IMR-90 (cell line): ENCODE measurements at regions not wholly inside any gene's neighbourhood (a gene's known extent, or its start where the extent isn't known, plus 50 kb on each side); places are given as distances from the start of the nearest gene placed in this dataset.

ENCODE experiments used
- ATAC-seq: fragments of 200-7000 bp; cut with Tn5 transposase; 2 replicates; pipeline ENCODE4 v1.9.1; 2020; ENCODE audit warnings: low read depth, mild to moderate bottlenecking, moderate library complexity
- BruUV-seq: library from RNA; stranded (reverse); fragments of 400-500 nt; replicated peaks from 2 replicates; lab custom pipeline; 2021; lab: Mats Ljungman, UMichigan
- CTCF ChIA-PET: fragments of 300-600 bp; formaldehyde crosslinking; extraction: SDS; loops from one replicate; lab custom pipeline; 2021; ENCODE audit warnings: antibody characterized with exemption; lab: Yijun Ruan, JAX
- POLR2A ChIA-PET: fragments of 300-600 bp; sonication (Branson Sonifier 250); formaldehyde crosslinking; loops from one replicate; lab custom pipeline; 2022; ENCODE audit warnings: antibody characterized with exemption; ENCODE audit not compliant: unreplicated experiment; lab: Charles Lee
- DNase-seq: peaks from one replicate; pipeline ENCODE4 v3.0.0; 2013
- H2AFZ ChIP-seq: replicated peaks from 2 replicates; pipeline ENCODE3; 2013; ENCODE audit warnings: low read length, mild to moderate bottlenecking; ENCODE audit not compliant: poor library complexity
- H2AK5ac ChIP-seq: 2 replicates; pipeline ENCODE4 v1.6.1; 2013; ENCODE audit warnings: low read depth, low read length, inconsistent platforms
- H2AK9ac ChIP-seq: replicated peaks from 2 replicates; pipeline ENCODE3; 2013; ENCODE audit warnings: mild to moderate bottlenecking, low read depth, low read length, moderate library complexity; ENCODE audit not compliant: poor library complexity
- H2BK120ac ChIP-seq: 2 replicates; pipeline ENCODE4 v1.6.1; 2013; ENCODE audit warnings: low read depth, low read length, inconsistent platforms
- H2BK15ac ChIP-seq: 3 replicates; pipeline ENCODE4 v1.6.1; 2013; ENCODE audit warnings: low read depth, low read length, inconsistent platforms
- H2BK20ac ChIP-seq: 2 replicates; pipeline ENCODE4 v1.6.1; 2013; ENCODE audit warnings: low read depth, mild to moderate bottlenecking, inconsistent platforms, low read length, moderate library complexity
- H2BK5ac ChIP-seq: 2 replicates; pipeline ENCODE4 v1.6.1; 2013; ENCODE audit warnings: mild to moderate bottlenecking, low read depth, low read length, inconsistent platforms; ENCODE audit not compliant: poor library complexity, severe bottlenecking
- H3K14ac ChIP-seq: replicated peaks from 2 replicates; pipeline ENCODE4 v1.6.1; 2013; ENCODE audit warnings: low read depth, low read length, inconsistent platforms
- H3K18ac ChIP-seq: 2 replicates; pipeline ENCODE4 v1.6.1; 2013; ENCODE audit warnings: low read depth, low read length, control low read depth
- H3K23ac ChIP-seq: 2 replicates; pipeline ENCODE4 v1.6.1; 2013; ENCODE audit warnings: low read depth, low read length, inconsistent platforms
- H3K27ac ChIP-seq: 2 replicates; pipeline ENCODE4 v1.5.1; 2013; ENCODE audit warnings: mild to moderate bottlenecking, control low read depth, low read length; ENCODE audit not compliant: insufficient read depth
- H3K27me3 ChIP-seq: 2 replicates; pipeline ENCODE4 v1.6.1; 2013; ENCODE audit warnings: low read length; ENCODE audit not compliant: control insufficient read depth, insufficient read depth
- H3K36me3 ChIP-seq: 2 replicates; pipeline ENCODE4 v1.6.1; 2013; ENCODE audit warnings: low read length, mixed read lengths; ENCODE audit not compliant: control insufficient read depth, insufficient read depth
- H3K4ac ChIP-seq: 2 replicates; pipeline ENCODE4 v1.6.1; 2013; ENCODE audit warnings: low read depth, low read length, inconsistent platforms
- H3K4me1 ChIP-seq: 2 replicates; pipeline ENCODE4 v1.6.1; 2013; ENCODE audit warnings: low read length, mixed read lengths; ENCODE audit not compliant: control insufficient read depth, insufficient read depth
- H3K4me2 ChIP-seq: 2 replicates; pipeline ENCODE4 v1.6.1; 2013; ENCODE audit warnings: low read depth, mild to moderate bottlenecking, control low read depth, low read length, moderate library complexity
- H3K4me3 ChIP-seq: 2 replicates; pipeline ENCODE4 v1.5.1; 2013; ENCODE audit warnings: low read depth, mild to moderate bottlenecking, control low read depth, low read length, moderate library complexity; ENCODE audit not compliant: insufficient read depth
- H3K56ac ChIP-seq: 2 replicates; pipeline ENCODE4 v1.6.1; 2013; ENCODE audit warnings: low read length, inconsistent platforms; ENCODE audit not compliant: insufficient read depth; ENCODE audit errors: extremely low read depth
- H3K79me1 ChIP-seq, 2 experiments: 2 replicates each; pipeline ENCODE4 v1.6.1; 2013; ENCODE audit warnings: low read length in 2 of 2, inconsistent platforms in 1 of 2, low read depth in 1 of 2
- H3K9ac ChIP-seq: 2 replicates; pipeline ENCODE4 v1.6.1; 2013; ENCODE audit warnings: low read depth, low read length, control low read depth
- H3K9me1 ChIP-seq: 2 replicates; pipeline ENCODE4 v1.6.1; 2013; ENCODE audit warnings: low read length, inconsistent platforms; ENCODE audit not compliant: insufficient read depth
- H3K9me3 ChIP-seq: 2 replicates; pipeline ENCODE4 v1.6.1; 2013; ENCODE audit warnings: low read length; ENCODE audit not compliant: control insufficient read depth, insufficient read depth
- H4K20me1 ChIP-seq: 2 replicates; pipeline ENCODE4 v1.6.1; 2013; ENCODE audit warnings: low read length, inconsistent platforms; ENCODE audit not compliant: insufficient read depth
- H4K5ac ChIP-seq: 2 replicates; pipeline ENCODE4 v1.6.1; 2013; ENCODE audit warnings: mild to moderate bottlenecking, low read depth, low read length, control low read depth
- H4K8ac ChIP-seq, 2 experiments: 2 replicates each; pipeline ENCODE4 v1.6.1; 2013; ENCODE audit warnings: low read depth in 2 of 2, low read length in 2 of 2, control low read depth in 1 of 2, inconsistent platforms in 1 of 2
- H4K91ac ChIP-seq: 2 replicates; pipeline ENCODE4 v1.6.1; 2013; ENCODE audit warnings: low read depth, low read length, inconsistent platforms; ENCODE audit not compliant: insufficient read depth
- BHLHE40 ChIP-seq: fragments of 150-350 bp; IDR thresholded peaks from 2 replicates; pipeline ENCODE4 v1.6.1; 2016; ENCODE audit warnings: mild to moderate bottlenecking, low read depth, low read length
- CEBPB ChIP-seq: IDR thresholded peaks from 2 replicates; pipeline ENCODE4 v1.6.1; 2012; ENCODE audit warnings: low read depth, low read length, improper control_type of control experiment
- CHD1 ChIP-seq: IDR thresholded peaks from 2 replicates; pipeline ENCODE4 v1.6.1; 2012; ENCODE audit warnings: low read depth, low read length, improper control_type of control experiment
- MAFK ChIP-seq: IDR thresholded peaks from 2 replicates; pipeline ENCODE4 v1.6.1; 2012; ENCODE audit warnings: low read depth, low read length, improper control_type of control experiment
- MAZ ChIP-seq: IDR thresholded peaks from 2 replicates; pipeline ENCODE4 v1.6.1; 2012; ENCODE audit warnings: low read depth, mild to moderate bottlenecking, low read length, improper control_type of control experiment, moderate library complexity, borderline replicate concordance
- MXI1 ChIP-seq: IDR thresholded peaks from 2 replicates; pipeline ENCODE4 v1.6.1; 2012; ENCODE audit warnings: low read depth, mild to moderate bottlenecking, low read length, moderate library complexity, borderline replicate concordance
- NFE2L2 ChIP-seq: fragments of 150-350 bp; IDR thresholded peaks from 2 replicates; pipeline ENCODE4 v1.6.1; 2016; ENCODE audit warnings: low read depth, mild to moderate bottlenecking, low read length
- RAD21 ChIP-seq: IDR thresholded peaks from 2 replicates; pipeline ENCODE4 v1.6.1; 2012; ENCODE audit warnings: low read length, improper control_type of control experiment
- RCOR1 ChIP-seq: IDR thresholded peaks from 2 replicates; pipeline ENCODE4 v1.6.1; 2012; ENCODE audit warnings: mild to moderate bottlenecking, low read length, improper control_type of control experiment; ENCODE audit not compliant: insufficient replicate concordance
- SMC3 ChIP-seq: fragments of 150-350 bp; IDR thresholded peaks from 2 replicates; pipeline ENCODE4 v1.6.1; 2016; ENCODE audit warnings: low read depth, mild to moderate bottlenecking, antibody characterized with exemption, low read length, moderate library complexity
- USF2 ChIP-seq: fragments of 150-350 bp; IDR thresholded peaks from 2 replicates; pipeline ENCODE4 v1.6.1; 2017; ENCODE audit warnings: mild to moderate bottlenecking, antibody characterized with exemption, low read length, low read depth
- WGBS, 2 experiments: methylation state at CpG; one replicate each; pipeline versions ENCODE4 v1.1.5 to v1.1.7; 2013; ENCODE audit warnings: missing lambda C conversion rate in 2 of 2; ENCODE audit not compliant: insufficient read length in 1 of 2; ENCODE audit errors: extremely low coverage in 2 of 2; 5-methylcytosine and 5-hydroxymethylcytosine counted together
- dilution Hi-C: fragments of 300-500 bp; cut with HindIII; formaldehyde crosslinking; loops from one replicate; pipeline ENCODE4 v1.14.3; 2018; ENCODE audit warnings: low sequenced_read_pairs; ENCODE audit not compliant: unreplicated experiment
- in situ Hi-C: fragments of 300-500 bp; cut with MboI; formaldehyde crosslinking; loops from 3 replicates; pipeline ENCODE4 v1.14.3; 2019; ENCODE audit warnings: low sequenced_read_pairs, inconsistent platforms, mixed read lengths
- intact Hi-C: fragments of 100-400 bp; cut with micrococcal nuclease; formaldehyde crosslinking; loops from 2 replicates; pipeline ENCODE4 v1.10.0; 2022

GRCh38 chr2:234291765-234292204 is 205.1 kb downstream of the ARL4C start:
- TF ChIP-seq CEBPB (peak; percentile 75), RAD21 (no peak), RCOR1 (no peak), MAFK (no peak), BHLHE40 (peak; percentile 84), SMC3 (no peak), CHD1 (no peak), MAZ (no peak), NFE2L2 (no peak), MXI1 (no peak), USF2 (peak; percentile 12; the same call in 1 of the 2 replicates)
- H3K4me1 ChIP-seq: peaks cover 13% of the 10 kb centered on the region

More at GRCh38 chr2:234291765-234292204, 205.1 kb downstream of the ARL4C start:
- H3K4me2 ChIP-seq: no peak overlapping the region
- no peaks in the 10 kb centered on the region for H3K79me1 ChIP-seq
- H3K36me3 ChIP-seq: no peaks in the 10 kb centered on the region
- H2BK120ac ChIP-seq: no peak overlapping the region
- H4K8ac ChIP-seq: no peak overlapping the region
- no peak overlapping the region for H3K18ac ChIP-seq
- H2BK20ac ChIP-seq: peak overlapping the region; percentile 10; the same call in 1 of the 2 replicates
- peak overlapping the region; percentile 36; the same call in 1 of the 2 replicates for H3K14ac ChIP-seq
- H3K4me3 ChIP-seq: no peak overlapping the region
- no peaks in the 10 kb centered on the region for H3K9me3 ChIP-seq
- H3K56ac ChIP-seq: no peak overlapping the region
- BruUV-seq: no TSS peak
- H3K4ac ChIP-seq: 0 out of 2 replicates have a peak overlapping the region, but pooled peaks have one; percentile 12
- H3K9me1 ChIP-seq: peaks cover 12% of the 10 kb centered on the region
- intact Hi-C loops (no loop called here), in situ Hi-C loops (no loop called here), dilution Hi-C loops (no loop called here)
- H4K5ac ChIP-seq: no peak overlapping the region
- no peak overlapping the region for H3K27ac ChIP-seq
- H2AFZ ChIP-seq: peak overlapping the region; percentile 46
- no CpG with 5 or more reads among the region's 5 CpGs for WGBS, 2 experiments
- peak; percentile 77 for DNase-seq
- no peak overlapping the region for H2AK9ac ChIP-seq
- CTCF ChIA-PET: no interaction called here
- no peak overlapping the region for H2BK5ac ChIP-seq
- H4K20me1 ChIP-seq: no peaks in the 10 kb centered on the region
- no peak overlapping the region for H3K9ac ChIP-seq
- POLR2A ChIA-PET: interaction anchor here (0.5 kb wide), 1 partner anchor 117 kb away, joined by 3 read pairs; no protein-coding TSS in a partner anchor
- H3K23ac ChIP-seq: no peak overlapping the region
- ATAC-seq: no peak; the same call in 1 of the 2 replicates
- H3K27me3 ChIP-seq: peaks cover 5% of the 10 kb centered on the region; the same call in 1 of the 2 replicates
- no peak overlapping the region for H2BK15ac ChIP-seq
- peak overlapping the region; percentile 25 for H2AK5ac ChIP-seq
- no peak overlapping the region for H4K91ac ChIP-seq
